Activated T-cell treated with anti-CD3 and anti-CD28 coated beads for 4 hours (primary cell): ENCODE measurements at regions not wholly inside any gene's neighbourhood (a gene's known extent, or its start where the extent isn't known, plus 50 kb on each side); places are given as distances from the start of the nearest gene placed in this dataset.
"Not testable (repeated sequence)": the region's sequence is repeated elsewhere in the genome, so short reads cannot be mapped to it uniquely, and the experiment has no call there.

Experiments used
- DNase-seq: peaks from one replicate; pipeline ENCODE4 v3.0.0-alpha.2; 2020

DNA sequence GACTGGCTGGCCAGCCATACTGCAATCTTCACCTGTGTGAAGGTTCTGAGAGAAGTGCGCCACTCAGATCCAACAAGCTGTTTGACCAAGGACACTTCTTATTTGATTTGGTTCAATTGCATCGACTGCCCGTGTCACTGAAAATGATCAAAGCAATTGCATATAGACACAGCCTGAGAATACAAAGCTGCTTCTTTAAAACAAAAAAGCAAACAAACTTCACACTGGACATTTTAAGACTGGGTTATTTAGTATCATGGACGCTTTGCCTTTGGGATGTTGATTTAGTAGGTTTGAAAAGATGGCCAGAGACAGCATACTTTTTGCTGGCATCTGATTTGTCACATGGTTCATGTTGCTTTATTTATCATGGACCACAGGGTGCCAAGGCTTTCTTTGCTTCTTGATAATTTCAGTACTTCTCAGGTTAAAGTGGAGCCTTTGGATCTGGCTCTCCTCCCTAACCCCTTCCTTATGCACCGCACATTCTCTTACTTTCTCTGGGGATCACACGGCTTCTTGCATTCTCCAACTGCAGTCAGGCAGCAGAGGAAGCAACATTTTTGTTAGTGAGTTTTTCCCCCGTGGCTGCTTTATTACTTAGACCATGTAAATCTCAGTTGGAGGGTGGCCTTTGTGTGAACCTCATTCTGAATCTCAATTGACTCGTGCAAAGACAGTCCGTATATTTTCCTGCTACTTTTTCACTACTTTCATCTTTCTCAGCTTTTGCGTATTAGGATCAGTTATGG, 151.0 kb downstream of the CD47 start:
- no peak for DNase-seq

DNA sequence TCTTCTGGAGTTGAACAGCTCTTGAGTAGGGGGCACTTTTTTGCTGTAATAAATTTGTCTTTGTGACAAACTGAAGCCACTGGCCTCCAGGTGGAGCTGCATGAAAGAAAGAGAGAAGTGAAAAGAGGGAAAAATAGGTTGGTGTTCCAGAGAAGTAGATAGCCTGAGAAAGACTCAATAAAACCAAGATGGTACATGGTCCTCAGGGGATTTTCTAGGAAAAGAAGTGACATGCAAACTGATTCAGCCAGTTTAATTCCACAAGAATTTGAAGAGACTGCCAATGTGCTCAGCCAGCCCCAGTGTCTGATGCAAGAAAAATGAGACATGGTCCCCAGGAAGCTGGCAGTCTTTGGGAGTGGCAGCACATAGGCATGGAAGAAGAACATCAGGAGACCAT, 152.7 kb downstream of the CD47 start:
- DNase-seq = no peak

DNA sequence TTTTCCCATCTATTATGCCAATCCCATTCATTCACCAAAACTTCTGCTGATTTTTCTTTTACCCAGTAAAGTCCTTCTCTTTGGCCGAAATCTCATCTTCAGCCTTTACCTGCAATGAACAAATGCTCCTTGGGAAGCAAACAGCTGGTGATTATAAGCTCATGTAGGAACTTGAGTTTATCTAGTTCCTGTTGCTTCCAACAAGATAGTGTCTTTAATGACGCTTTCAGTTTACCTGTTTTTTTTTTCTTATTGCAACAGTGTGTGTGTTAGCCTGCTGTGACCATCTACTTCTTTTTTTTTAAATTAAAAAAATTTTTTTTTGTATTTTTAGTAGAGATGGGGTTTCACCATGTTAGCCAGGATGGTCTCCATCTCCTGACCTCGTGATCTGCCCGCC, 156.0 kb downstream of the CD47 start:
- no peak for DNase-seq

DNA sequence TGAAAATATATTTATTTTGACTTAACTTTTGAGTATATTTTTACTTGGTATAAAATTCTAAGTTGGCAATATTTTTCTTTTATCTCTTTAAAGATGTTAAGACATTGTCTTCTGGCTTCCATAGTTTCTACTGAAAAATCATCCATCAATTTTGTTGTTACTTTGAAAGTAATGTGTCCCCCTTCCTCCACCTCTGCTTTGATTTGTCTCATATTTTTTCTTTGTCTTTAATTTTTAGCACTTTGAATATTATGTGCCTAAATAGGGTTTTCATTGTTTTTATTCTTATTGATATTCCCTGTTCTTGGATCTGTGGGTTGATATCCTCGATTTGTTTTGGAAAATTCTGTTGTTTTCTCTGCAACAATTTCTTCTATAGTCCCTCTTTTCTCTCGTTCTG, 157.4 kb downstream of the CD47 start:
- no peak for DNase-seq

DNA sequence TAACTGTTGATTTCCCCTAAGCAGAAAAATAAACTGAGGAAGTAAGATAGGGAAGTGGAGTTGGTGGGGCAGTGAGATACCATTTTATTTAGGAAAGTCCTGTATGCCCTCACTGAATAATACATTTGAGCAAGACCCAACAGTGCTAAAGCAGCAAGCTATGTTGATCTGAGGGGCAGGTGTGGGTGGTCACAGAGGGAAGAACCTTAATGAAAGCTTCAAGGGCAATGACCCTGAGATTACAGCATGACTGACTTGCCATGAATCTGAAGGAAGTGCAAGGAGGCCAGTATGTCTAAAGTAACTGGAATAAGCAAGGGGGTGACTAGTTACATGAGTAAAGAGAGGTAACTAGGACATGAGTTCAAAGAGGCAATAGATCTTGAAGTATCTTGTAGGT, 159.5 kb downstream of the CD47 start:
- no peak for DNase-seq

DNA sequence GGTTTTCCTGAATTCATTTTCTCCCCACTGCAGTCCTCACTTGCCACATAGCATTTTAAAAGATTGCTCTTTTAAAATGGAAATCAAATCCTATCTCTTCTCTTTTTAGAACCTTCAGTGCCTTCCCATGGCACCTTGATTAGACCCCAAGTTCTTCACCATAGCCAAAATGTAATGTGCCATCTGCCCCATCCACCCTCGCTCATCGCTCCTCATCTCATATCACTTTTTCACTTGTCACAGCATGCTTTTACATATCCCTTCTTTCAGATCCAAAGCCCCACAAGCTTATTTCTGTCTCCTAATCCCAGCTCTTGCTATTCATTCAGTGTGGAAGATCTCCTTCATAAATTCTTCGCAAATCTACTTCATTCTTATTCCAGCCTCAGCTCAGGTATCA, 161.7 kb downstream of the CD47 start:
- DNase-seq = no peak

DNA sequence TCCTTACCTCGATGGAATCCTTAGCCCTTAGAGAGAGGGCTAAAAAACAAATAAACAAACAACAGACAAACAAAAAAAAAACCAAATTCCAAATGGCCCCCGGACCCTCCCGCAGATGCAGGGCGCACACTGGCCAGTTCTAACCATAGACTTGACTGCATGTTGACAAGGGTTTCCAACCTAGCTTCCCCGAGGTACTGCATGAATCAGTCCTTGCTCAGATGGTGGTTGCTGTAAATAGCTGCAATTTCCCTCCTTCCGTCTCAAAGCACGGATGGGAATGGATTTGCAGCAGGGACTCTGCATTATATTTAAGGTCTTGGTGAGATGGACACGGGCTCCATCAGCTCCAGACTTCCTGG, 162.8 kb downstream of the CD47 start:
- no peak for DNase-seq

DNA sequence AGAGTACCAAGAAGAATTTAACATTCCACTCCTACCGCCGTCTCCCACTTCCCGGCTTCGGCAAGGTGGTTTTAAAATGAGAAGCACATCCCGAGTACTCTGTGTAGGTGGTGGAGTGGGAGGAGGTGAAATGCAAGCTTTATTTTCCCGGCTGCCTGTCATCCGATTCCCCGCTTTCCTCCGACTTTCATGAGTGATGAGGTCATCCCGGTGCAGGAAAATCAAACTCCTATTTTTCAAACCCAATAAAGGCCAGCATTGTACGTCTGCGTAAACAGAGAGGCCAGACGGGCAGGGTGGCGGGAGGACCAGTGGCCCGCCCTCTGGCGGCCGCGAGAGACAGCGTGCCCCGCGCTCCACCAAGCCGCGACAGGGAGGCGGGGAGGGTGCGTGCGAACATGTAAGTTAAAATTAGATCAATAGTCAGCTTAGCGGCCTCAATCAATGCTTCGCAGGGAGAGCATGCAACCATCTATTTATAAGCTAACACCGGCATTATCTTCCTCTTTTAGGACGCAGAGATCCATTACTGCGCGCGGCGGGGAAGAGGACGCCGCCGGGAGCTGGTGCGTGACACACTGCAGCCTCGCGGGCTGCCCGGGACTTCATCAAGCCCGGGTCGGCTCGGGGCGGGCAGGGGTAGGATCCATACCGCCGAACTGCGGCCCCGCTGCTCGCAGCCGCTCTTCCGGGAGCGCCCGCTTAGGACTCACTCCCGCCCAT, 163.3 kb downstream of the CD47 start:
- DNase-seq = peak; percentile 50

DNA sequence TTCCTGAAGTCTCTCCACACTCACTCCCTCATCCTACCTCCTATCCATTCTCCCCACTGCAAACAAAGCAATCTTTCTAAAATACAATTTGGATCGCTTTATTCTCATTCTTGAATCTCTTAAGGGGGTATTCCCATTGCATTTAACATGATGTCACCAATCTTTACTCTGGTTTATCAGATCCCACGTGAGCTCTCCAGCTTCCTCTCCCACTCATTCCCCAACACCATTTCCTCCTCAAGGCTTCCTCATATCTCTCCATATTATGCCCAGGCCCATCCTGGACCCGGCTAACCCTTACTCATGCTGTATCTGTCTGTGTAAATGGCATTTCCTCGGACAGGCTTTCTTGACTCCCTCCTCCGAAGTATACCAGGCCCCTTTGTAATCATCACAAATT, 165.0 kb downstream of the CD47 start:
- no peak for DNase-seq

DNA sequence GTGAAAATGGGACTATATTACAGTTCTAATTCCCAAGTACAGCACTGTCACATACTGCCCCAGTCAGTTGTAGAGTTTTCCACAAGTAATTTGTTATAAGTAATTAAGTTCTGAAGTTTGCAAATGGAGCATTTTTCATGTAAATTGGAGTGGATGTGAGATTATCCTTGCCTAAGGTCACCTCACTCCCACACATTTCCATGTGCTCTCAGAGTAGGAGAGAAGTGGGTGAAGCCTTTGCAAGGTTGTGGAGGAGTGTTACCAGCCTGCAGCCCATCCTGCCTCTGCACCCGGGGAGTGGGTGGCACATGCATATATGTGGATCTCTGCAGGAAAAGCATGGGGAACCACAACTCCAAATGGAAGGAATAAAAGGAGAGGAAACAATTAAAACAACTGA, 169.8 kb downstream of the CD47 start:
- DNase-seq = no peak

DNA sequence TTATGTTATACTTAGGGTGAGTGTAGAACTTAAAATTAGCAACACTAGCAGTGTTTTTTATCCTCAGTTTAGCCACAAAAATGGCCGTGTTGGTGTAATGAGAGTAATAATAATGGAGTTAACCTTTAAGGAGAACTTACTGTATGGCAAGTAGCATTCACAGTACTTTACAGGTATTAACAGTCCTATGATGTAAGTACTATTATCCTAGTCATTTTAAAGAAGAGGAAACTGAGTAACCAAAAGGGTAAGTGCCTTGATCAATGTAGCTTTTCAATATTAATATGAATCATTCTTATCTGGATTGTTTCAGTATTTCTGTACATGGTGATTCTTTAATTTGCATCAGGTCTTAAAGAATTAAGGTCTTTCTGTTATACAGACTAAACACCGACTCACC, 170.3 kb downstream of the CD47 start:
- DNase-seq = no peak

DNA sequence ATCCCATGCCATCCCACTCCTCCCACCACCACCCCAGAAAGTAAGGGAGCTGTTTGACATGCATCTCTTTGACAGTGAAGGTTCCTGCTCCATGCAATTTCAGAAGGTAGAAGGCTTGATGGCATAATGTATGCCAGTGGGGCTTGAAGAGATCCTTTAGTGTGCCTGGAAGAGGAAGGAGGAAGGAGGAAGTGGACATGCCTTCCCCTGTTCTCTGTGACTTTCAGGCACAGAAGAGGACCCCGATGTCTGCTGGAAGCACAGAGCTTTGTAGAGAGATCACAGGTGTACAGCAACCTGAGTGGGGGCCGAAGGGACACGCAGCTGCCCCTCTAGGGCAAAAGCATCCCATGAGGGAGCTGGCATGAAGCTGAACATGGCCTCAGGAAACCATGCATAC, 171.6 kb downstream of the CD47 start:
- DNase-seq = no peak

DNA sequence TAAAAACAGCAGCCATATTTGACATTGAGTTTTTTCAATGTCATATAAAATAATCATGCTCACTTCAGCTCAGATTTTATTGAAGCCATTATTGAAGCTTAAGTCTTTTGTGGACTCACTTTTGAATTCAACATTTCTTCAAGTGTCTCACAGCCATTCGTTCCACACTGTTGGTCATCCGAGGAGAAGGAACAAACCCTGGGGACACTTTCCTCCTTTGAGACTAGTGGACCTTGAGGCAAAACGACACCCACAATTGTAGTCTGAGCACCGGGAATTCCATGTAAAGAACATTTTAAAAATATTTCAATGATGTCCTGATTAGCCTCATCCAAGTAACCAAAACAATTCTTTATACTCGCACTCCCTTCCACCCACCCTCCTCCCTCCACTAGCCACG, 174.7 kb downstream of the CD47 start:
- no peak for DNase-seq

DNA sequence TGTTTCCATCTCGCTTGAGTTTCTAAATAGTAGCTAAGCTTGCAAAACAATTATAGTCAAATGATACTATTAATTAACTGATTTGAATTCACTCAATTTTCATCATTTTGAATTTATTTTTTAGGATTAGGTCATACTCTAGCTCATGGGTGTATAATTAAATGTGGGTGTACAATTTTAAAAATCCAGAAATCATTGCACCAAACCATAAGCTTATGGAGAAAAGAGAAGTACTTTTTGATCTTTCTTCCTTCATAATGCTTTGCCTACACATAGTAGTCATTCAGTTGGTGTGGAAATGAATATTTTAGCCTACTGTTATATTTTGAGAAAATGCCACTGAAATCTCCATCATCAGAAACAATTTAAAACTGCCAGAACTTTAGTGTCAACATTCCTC, 175.1 kb downstream of the CD47 start:
- no peak for DNase-seq

DNA sequence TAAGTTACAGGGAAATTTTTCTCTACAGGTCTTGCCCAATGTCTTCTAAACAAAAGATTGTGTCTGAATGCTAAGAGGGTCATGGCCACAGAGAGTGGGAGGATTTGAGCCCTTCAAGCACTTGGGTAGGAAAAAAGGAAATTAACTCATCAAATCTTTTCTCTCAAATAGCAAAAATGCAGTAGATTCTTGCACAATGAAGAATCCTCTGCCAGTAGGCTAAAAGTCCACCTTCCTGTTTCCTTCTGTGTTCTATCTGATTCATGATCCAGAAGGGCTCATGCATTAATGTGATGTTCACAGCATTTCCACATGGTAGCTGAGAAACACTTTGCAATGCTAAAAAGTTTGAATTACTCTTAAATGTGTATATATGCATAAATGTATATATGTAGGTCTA, 177.1 kb downstream of the CD47 start:
- DNase-seq = no peak

DNA sequence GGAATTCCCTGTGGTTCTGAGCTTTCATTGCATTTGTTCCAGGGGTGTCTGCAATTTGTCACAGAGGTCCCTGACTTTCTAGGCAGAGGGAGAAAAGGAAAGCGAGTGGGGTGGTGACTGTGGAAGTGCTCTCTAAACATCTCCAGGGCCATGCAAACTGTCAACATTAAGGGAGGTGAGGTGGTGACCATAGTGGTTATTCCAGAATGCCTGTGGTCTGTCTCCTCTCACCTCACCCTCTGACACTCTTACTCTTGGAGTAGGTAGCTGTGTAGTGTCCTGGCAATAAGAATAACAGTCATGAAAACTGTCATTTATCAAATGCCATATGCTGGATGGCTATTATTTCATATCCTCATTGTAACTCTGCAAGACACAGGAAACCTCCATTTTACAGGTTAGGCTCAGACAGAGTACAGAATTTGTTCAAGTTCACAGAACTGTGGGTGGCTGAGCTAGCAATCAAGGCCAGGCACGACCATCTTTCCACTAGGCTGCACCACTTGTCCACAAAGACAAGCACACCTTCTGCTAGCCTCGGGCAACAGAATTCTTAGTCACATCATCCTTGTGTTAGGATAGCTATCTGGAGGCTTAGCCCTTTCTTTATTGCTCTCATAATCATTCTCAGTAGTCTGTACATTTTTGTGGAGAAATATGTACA, 179.4 kb downstream of the CD47 start:
- DNase-seq = no peak

DNA sequence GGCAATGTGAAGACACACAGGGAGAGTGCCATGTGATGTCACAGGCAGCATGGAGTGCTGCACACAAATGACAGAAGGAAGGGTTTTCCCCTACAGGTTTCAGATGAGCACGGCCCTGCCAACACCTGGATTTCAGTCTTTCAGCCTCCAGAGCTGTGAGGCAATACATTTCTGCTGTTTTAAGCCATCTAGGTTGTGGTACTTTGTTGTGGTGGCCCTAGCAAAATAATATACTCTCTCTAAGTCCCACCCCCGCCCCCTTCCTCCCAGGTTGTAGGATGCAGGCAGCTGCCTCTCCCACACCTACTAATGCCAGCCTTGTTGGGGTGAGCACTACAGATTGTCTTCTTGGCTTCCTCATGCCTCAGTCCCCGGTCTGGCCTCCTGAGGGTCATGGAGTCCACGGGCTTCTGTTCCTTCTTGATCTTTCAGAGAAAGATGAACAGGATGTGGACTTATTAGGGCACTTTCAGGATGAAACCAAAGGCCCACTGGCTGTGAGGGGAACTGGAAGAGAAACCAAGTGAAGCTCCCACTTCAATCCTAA, 180.0 kb downstream of the CD47 start:
- DNase-seq = no peak

DNA sequence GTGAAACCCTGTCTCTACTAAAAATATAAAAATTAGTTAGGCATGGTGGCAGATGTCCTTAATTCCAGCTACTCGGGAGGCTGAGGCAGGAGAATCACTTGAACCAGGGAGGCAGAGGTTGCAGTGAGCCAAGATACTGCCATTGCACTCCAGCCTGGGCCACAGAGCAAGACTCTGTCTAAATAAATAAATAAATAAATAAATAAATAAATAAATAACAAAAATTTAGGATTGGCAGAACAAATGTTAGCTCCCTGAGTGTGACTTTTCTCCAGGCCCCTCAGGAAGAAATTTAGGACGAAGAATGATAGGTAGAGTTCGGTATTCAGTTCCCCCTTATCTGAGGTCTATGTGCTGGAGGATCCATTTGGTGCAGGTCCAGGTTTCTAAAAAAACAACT, 181.2 kb downstream of the CD47 start:
- not testable (repeated sequence) for DNase-seq

DNA sequence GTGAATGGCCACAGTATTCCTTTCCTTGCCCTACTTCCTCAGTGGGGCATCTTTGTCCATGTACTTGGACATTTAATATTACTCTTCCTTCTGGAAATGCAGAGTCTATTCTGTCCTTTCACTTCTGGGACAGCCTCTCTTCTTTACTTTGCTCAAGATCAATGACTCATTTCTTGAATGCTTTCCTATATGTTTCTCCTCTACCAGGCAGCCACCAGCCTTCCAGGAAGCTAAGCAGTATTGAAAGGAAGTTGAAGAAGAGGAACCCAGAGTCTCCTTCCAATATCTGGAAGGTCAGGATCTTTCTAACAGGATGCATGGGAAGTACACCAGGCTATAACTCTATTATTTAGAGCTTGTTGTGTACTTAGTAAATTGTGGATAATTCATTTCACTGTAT, 182.8 kb downstream of the CD47 start:
- no peak for DNase-seq

DNA sequence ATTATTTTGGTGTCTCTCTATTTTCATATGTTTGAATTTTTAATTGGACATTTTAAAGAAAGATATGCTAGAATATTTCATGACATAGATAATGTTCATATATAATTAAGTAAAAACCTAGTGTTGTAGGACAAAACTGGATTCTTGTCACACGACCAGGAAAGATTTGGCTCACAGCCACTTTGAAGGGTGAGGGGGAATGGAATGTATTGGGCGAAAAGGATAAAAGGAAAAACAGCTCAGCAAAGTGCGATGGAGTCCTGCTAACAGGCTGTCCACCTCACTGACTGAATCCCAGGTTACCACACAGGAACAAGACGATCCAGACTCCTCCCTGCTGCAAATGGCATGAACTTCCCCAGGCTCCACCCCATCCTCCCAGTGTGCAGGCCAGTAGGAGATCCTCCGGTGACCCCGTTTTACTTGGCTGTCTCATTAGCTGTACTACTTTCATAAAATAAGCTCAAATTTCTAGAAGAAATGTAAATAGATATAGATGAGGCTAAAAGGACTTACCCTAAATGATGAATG, 186.2 kb downstream of the CD47 start:
- no peak for DNase-seq

DNA sequence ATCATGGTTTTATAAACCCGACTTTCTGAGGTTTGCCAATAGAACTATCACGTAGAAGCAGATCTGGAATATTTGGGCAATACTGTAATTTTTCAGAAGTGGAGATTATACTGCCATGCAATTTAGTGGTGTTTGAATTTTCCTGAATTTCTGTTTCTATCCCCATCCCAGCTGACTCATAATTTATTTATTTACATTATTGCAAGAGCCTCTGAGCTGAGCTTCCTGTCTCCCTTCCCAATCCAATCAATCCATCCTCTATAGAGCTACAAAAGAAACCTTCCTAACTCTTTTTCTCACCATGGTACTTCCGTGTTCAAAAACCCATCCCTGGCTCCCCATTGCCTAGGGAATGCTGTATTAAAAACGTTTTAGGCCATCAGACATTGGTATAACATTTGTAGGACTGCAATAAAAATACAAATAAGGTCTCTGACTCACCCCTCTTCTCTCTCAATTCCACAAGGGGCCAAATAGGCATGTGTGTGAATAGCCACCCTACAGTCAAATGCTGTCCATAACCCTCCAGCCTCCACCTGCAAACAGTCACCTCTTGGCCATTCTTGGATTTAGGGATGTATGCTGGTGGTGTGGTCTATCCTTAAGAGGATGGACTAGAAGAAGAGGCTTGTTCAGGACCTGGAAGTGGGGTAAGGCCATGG, 190.7 kb downstream of the CD47 start:
- no peak for DNase-seq

DNA sequence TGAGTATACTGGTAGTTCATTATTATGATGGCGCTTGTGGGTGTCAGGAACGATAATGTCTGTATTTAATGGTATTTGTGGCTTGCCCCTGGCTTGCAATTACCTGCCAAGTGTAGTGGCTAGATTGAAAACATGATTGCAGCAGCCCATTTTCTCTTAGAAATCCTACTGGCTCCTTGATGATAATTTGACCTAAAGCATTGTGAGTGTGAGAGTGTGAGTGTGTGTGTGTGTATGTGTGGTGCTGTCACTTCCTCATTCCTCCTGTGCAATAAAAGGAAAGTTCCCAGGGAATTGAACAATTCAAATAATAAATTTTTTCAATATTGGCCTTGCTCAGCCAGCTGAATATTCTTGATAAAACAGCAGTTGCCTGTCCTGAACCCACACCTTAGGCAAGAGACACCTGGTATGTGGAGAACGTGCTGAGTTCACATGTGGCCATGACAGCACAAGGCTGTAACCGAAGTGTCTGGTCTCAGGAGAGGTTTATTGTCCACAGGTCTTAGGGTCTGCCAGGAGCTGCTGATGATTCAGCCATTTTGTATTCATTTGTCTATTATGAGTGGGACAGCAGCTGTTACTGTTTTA, 193.3 kb downstream of the CD47 start:
- no peak for DNase-seq

DNA sequence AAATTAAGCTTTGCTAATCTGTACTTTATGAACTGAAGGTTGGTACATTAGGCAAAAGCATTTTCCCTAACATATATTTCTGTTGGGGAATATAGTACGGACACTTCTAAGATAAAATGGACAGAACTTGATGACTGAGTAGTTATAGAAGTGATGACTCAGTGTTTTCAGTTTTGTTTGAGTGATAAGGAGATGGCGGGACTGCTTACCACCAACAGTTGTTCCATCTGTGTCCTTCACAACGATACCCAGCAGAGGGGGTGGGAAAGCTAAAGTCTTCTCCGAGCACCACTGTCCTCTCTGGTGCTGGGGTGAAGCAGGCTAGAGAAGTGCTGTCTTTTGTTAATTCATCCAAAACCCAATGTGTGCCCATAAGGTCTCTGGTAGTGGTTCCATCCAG, 195.8 kb downstream of the CD47 start:
- DNase-seq = no peak
